Left lung (tissue), 4 donors: ENCODE measurements at regions not wholly inside any gene's neighbourhood (a gene's known extent, or its start where the extent isn't known, plus 50 kb on each side); places are given as distances from the start of the nearest gene placed in this dataset.

Source experiments
- ATAC-seq: fragments of 200-7000 bp; cut with Tn5 transposase; one replicate; pipeline ENCODE4 v1.9.1; 2020; ENCODE audit warnings: moderate library complexity
- DNase-seq, 4 donors: peaks; one replicate each; pipeline ENCODE4 v3.0.0-alpha.2; 2013 to 2020
- H3K27ac ChIP-seq, 2 donors: fragments of 200-600 bp; sonication (generic) in 1 of 2; one replicate each; pipeline versions ENCODE4 v1.5.0 to v1.8.0; 2020 to 2021
- H3K27me3 ChIP-seq, 2 donors: fragments of 200-600 bp; sonication (generic) in 1 of 2; one replicate each; pipeline versions ENCODE4 v1.5.0 to v1.8.0; 2020 to 2021
- H3K36me3 ChIP-seq, 2 donors: fragments of 200-600 bp; sonication (generic) in 1 of 2; one replicate each; pipeline versions ENCODE4 v1.5.0 to v1.8.0; 2020 to 2021
- H3K4me1 ChIP-seq, 2 donors: fragments of 200-600 bp; one replicate each; pipeline ENCODE4 v1.8.0; 2021
- H3K4me3 ChIP-seq, 2 donors: fragments of 200-600 bp; sonication (generic) in 1 of 2; one replicate each; pipeline versions ENCODE4 v1.5.0 to v1.8.0; 2020 to 2021; ENCODE audit warnings: mild to moderate bottlenecking in 1 of 2
- H3K9me3 ChIP-seq, 2 donors: fragments of 200-600 bp; sonication (generic) in 1 of 2; one replicate each; pipeline versions ENCODE4 v1.5.0 to v1.8.0; 2020 to 2021
- CTCF ChIP-seq, 2 donors: fragments of 200-600 bp; sonication (generic) in 1 of 2; IDR thresholded peaks; one replicate each; pipeline versions ENCODE4 v1.5.0 to v1.8.0; 2021; ENCODE audit warnings: antibody characterized with exemption in 2 of 2
- intact Hi-C, 2 donors: fragments of 100-400 bp; cut with DNase I; formaldehyde crosslinking; loops; one replicate each; pipeline versions ENCODE4 v1.11.2 to v1.14.2; 2022
- donor health status: DM: no; HTN: yes; CAD: no.
- donor health status: DM: no; HTN: no; CAD: no.

DNA sequence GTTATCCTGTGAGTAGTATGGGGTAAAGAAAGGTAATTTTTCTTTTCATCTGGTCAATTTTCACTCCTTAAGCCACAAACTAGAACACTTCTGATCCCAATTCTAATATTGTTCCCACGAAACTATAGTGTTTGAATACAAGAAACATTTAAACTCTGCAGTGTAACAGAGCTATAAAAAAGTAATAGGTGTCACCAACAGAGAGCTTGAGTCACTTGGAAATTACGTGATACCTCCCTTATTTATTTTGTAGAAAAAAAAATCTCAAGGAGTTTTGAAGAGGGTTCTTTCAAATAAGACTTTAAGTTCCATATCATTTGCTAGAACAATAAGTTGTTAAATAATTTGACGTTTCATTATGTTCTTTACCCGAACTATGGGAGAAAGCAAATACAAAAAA, 959.4 kb downstream of the JRKL start:
- Histone ChIP-seq H3K9me3 (peaks cover 0 to 3% of the 10 kb centered on the region in 2 donors), H3K27ac (no peak overlapping the region), H3K4me3 (no peak overlapping the region), H3K4me1 (no peaks in the 10 kb centered on the region), H3K36me3 (no peaks in the 10 kb centered on the region), H3K27me3 (no peaks in the 10 kb centered on the region)
- DNase-seq, result no peak
- intact Hi-C loops, result no loop called here
- no peak for TF ChIP-seq CTCF (IDR thresholded peaks at IDR 0.05)
- peak; percentile 74 for ATAC-seq

DNA sequence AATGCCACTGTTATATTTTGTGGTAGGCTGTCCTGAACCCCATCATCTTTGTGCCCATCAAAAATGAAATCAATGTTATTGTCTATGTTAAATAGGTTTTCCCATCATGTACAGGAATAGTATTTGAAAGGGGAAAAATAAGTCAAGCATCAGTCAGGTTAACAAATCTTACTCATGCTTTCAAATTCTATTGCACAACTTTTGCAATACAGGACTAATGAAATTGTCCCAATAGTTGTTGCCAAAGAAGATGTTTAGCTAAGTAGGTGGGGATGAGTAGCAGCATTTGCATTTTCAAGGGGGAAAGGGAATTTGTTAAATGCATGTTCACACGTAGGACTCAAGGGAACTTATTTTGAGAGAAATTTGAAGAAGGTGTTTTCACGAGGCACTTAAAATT, 962.1 kb downstream of the JRKL start:
- intact Hi-C loops, result no loop called here
- no peak overlapping the region for H3K27ac ChIP-seq
- no peak for TF ChIP-seq CTCF (IDR thresholded peaks at IDR 0.05)
- H3K36me3 ChIP-seq, result no peaks in the 10 kb centered on the region
- H3K4me1 ChIP-seq, result no peaks in the 10 kb centered on the region
- no peak overlapping the region for H3K4me3 ChIP-seq
- ATAC-seq, result no peak
- no peaks in the 10 kb centered on the region for H3K27me3 ChIP-seq
- DNase-seq, result no peak
- peaks cover 0 to 3% of the 10 kb centered on the region in 2 donors for H3K9me3 ChIP-seq

DNA sequence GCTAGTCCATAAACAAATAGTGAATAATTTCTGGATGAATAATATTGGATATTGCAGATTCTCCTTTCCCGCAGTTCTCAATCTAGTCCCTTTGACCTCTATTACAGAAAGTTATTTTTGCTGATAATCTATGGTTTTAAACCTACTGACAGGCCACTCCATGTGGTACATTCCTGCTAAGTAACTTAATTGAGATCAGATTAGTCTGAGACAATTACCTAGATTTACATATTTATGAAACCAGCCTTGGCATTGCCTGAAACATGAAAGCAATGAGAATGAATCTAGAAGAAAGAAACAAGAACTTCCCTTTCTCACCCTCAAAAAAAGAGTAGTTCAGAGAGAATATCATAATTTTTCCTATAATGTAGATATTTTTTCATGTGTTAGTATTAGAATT, 964.2 kb downstream of the JRKL start:
- intact Hi-C loops, result no loop called here

DNA sequence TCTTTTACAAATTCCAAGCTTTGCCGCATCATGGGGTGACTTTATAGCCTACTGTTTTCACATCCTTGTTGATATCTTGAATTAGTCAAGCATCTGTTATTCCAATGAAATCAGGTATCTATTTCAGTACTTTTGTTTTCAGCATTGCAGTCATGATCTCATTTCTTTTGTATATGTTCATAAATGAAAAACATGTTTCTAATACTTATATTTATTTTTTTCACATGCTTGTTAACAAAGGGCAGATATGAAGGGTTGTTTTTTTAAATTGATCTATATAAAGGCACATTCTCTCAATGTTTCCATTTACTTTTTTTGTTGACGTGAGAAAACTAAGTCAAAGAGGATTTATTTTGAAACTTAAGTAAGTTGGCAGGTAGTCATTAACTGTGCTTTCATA, 964.8 kb downstream of the JRKL start:
- Histone ChIP-seq H3K36me3 (no peaks in the 10 kb centered on the region), H3K9me3 (peaks cover 0 to 2% of the 10 kb centered on the region in 2 donors), H3K27me3 (no peaks in the 10 kb centered on the region), H3K27ac (no peak overlapping the region), H3K4me1 (no peaks in the 10 kb centered on the region), H3K4me3 (no peak overlapping the region)
- DNase-seq (no peak), ATAC-seq (no peak)
- TF ChIP-seq CTCF (IDR thresholded peaks at IDR 0.05), result no peak
- intact Hi-C loops, result no loop called here

More for the DNA sequence above, 964.2 kb downstream of the JRKL start:
- no peaks in the 10 kb centered on the region for H3K27me3 ChIP-seq
- TF ChIP-seq CTCF (IDR thresholded peaks at IDR 0.05), result no peak
- H3K4me3 ChIP-seq, result no peak overlapping the region
- DNase-seq, result no peak
- peaks cover 0 to 3% of the 10 kb centered on the region in 2 donors for H3K9me3 ChIP-seq
- no peaks in the 10 kb centered on the region for H3K4me1 ChIP-seq
- H3K36me3 ChIP-seq, result no peaks in the 10 kb centered on the region
- no peak overlapping the region for H3K27ac ChIP-seq
- ATAC-seq, result no peak

- Histone ChIP-seq H3K27me3 (no peaks in the 10 kb centered on the region), H3K27ac (no peak overlapping the region)
- intact Hi-C loops, result no loop called here
Measured at GRCh38 chr11:97355230-97355629, 965.4 kb downstream of the JRKL start.

More at GRCh38 chr11:97355230-97355629, 965.4 kb downstream of the JRKL start:
- H3K4me1 ChIP-seq, result no peaks in the 10 kb centered on the region
- H3K9me3 ChIP-seq, result no peaks in the 10 kb centered on the region
- no peaks in the 10 kb centered on the region for H3K36me3 ChIP-seq
- no peak overlapping the region for H3K4me3 ChIP-seq
- TF ChIP-seq CTCF (IDR thresholded peaks at IDR 0.05), result no peak
- DNase-seq (no peak), ATAC-seq (no peak)
